ENCODE measurements at regions not wholly inside any gene's neighbourhood (a gene's known extent, or its start where the extent isn't known, plus 50 kb on each side); places are given as distances from the start of the nearest gene placed in this dataset.

DNA sequence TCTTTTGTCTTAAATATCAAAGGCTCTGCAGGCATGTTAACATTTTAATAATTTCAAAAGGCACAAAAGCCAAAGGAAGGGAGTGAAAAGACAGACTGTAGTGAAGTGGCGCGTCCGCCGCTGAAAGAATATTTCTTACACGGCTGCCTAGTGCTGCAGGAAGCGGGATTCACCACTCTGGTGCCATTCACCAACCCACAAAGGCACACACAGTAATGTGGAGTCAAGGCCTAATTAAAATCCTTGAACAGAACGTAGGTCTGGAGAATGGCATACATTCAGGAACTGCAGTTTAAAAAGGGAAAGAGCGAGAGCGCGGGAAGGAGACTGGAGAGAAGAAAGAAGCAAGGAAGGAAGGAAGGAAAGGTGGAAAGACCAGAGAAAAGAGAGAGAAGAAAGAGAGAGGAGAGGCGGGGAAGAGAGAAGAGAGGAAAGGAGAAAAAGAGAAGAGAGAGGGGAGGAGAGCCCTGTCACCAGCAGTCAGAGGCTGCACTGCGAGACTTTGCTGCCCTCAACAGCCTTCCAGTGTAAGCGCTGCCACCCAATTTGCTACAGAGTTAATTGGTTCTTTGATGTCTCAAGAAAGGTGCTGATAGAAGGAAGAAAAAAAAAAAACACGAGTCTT is 554.0 kb downstream of the MDFIC start:
- DNase-seq (ENCODE audit: low read depth in 2 of 2), result no peak

DNA sequence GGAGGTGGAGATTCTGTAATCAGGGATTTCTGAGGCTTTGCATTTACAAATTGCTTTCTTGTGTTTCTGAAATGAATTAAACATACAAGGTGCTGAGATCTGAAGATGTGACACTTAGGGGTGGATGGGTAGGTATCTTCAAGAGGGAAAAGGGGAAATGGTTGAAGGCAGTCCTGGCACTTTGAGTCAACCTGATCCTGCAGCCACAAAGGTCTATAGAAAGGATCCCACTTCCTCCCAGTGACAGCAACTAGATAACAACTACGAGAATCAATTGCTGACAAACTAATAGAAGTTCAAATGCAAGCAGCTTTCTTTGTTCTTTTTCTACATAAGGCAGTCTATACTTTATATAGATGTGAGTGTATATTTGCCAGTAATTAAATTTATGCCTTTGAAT is 553.3 kb downstream of the MDFIC start:
- no peak for DNase-seq (ENCODE audit: low read depth in 2 of 2)

DNA sequence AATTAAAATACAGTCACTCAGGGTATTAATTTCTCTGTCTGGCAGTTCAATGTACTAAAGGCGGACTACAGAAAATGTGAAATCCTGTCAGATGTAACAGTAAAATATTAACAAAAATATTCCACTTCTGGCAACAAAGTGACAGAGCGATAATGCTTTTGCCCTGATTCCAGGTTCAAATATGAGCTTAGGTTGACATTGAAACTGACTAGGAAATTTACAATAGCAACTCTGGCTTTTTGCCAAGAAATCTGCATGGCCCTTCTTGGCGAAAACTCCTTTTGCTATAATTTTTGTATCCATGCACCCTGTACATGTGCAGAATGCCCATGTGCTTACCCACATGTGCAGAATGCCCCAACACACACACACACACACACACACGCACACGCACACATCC is 552.2 kb downstream of the MDFIC start:
- DNase-seq (ENCODE audit: low read depth in 2 of 2), result no peak

DNA sequence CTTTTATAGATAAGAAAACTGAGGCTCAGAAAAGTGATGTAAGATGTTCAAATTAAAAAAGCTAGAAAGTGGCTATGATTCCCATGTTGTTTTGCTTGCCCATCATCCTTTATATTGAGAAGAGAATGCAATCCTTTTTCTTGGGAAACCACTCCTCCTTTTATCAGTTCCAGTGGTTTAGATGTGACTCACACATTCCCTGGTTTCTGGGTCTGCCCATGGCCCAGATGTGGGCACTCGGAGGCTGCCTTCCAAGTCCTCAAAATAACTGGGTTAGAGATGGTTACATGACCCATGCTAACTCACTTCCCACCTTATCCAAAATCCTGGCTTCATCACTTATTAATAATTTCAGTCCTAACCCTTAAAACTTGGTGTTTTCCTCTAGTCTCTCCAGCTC is 550.0 kb downstream of the MDFIC start:
- DNase-seq (ENCODE audit: low read depth in 2 of 2), result no peak

DNA sequence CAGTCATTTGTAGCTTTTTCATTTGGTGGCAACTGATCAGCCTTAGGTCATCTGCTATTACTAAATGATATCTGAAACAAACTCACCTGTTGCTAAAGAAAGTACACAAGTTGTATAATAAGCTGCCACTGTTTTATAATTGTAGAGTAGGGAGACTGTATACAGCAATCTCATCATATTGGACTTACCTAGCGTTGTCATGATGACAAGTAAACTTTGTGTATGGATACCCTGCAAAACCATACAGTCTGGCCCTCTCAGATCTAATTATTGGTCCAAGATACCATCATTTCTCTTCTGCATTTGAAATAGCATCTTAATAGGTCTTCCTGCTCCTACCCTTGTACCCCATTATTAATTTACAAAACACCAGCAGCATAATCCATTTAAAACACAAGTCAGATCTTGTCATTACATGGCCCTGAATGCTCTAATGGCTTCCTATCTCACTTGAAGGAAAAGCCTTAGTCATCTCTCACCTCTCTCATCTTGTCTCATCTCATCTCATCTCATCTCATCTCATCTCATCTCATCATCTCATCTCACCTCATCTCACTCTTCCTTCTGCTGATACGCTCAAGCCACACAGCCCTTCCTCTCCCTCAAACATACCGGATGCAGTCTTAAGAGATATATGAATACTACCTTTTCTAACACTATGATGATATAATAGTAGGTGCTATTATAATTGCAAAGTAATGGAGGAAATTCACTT is 540.6 kb downstream of the MDFIC start:
- DNase-seq (ENCODE audit: low read depth in 2 of 2), result no peak

DNA sequence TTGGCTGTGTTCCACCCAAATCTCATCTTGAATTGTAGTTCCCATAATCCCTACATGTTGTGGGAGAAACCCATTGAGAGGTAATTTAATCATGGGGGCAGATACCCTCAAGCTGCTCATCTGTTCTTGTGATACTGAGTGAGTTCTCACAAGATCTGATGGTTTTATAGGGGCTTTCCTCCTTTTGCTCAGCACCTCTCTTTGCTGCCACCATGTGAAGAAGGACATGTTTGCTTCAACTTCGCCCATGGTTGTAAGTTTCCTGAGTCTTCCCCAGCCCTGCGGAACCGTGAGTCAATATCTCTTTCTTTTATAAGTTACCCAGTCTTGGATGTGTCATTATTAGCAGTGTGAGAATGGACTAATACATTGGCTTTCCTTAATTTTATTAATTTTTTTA is 527.8 kb downstream of the MDFIC start:
- no peak for DNase-seq (ENCODE audit: low read depth in 2 of 2)

DNA sequence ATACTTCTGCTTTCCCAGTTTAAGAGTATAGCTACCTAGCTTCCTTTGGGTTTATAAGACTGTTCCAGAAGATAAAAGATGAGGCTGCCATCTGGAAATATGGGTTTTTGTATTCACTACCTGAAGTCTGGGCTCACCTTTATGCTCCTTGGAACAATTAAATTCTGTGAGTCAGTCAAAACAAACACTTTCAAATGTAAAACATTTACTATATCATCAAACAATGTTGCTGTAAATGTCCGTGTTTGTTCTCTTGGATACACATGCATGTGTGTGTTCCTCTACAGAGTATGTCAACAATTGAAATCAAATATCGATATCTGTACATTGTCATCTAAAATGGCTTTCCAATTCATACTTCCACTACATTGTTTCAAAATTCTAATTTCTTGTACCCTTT is 525.6 kb downstream of the MDFIC start:
- no peak for DNase-seq (ENCODE audit: low read depth in 2 of 2)

DNA sequence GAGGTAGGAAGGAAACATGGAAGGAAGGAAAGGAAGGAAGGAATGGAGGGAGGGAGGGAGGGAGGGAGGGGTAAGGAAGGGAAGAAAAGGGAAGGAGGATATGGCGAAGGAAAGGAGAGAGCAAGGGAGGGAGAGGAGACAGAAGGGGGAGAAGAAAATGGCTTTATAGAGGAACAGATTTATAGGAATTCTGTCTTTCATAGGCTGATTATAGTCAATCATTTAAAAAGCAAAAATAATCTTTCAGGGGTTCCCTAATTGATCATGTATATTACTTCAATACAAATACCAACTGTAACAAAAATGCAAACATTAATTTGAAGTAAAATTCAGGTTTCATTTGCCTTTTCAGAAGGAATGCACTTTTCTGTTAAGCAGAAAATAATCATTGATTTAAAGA is 519.1 kb downstream of the MDFIC start:
- DNase-seq (ENCODE audit: low read depth in 2 of 2), result no peak

DNA sequence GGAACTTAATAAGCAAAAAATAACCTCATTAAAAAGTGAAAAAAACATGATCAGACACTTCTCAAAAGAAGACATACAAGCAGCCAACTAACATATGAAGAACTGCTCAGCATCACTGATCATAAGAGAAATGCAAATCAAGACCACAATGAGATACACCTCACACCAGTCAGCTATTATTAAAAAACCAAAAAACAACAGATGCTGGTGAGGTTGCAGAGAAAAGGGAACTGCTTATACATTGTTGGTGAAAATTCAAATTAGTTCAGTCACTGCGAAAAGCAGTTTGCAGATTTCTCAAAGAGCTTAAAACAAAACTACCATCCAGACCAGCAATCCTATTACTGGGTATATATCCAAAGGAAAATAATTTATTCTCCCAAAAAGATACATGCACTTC is 513.3 kb downstream of the MDFIC start:
- no peak for DNase-seq (ENCODE audit: low read depth in 2 of 2)

DNA sequence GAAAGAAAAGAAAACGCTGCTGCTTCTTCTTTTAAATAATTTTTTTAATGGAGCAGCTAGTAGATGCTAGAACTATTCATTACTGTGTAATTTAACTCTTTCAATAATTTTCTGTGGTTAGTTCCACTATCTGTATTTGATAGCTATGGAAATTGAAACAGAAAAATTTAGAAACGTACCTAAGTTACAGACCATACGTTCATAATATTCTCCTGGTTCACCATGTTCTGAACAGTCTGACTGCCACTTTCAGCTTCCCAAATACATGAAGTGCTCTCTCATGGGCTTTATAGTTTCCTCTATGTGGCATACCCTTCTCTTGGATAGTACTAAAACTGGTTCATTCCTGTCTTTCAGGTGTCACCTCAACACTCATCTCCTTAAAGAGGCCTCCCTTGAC is 508.0 kb downstream of the MDFIC start:
- DNase-seq (ENCODE audit: low read depth in 2 of 2), result no peak

DNA sequence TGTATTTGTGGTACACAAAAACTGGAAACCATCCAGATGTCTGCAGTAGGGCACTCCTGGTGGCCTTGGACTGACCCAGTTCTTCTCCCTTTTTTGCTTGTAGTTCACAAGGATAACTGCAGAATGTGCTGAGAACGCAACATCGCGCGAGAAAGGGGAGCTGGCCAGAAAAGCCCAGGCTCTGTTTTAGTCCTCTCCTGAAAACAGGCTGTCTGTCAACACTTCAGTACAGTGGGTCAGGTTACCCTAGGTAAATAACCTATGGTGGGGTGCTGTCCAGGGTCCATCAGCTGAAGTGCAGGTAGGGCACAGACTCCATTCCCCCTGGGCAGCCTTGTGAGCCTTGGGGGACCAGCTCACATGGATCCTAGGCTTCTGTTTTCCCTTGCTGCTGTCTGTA is 495.8 kb downstream of the MDFIC start:
- DNase-seq (ENCODE audit: low read depth in 2 of 2), result no peak

DNA sequence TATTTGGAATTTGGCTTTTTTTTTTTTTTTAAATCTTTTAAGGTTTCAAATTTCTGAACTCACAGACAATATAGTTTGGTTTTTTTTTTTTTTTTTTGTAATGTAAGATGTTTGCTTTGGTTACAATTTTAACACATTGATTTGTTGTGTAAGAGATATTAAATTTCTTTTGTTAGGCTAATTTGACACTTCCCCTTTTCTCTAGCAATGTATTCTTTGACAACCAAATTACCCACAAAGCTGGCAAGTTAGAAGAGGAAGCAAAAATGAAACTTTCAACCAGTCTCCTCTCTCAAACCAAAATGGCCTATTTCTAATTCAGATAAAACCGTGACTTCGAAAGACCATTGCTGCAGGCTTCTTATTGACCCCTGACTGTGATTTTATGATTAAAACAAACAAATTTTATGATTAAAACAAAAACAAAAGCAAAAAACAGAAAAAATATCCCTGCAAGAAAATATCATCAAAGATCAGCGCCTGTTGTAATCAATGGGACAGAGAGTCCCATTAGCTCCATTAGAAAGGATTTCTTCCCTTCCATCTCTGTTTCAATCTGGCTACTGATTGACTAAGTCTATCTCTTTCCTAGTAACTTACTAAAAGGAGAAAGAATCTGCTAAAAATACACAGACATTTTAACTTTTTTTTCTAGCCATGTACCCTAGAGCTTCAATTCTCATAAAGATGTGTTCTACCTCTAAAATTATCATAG is 489.2 kb downstream of the MDFIC start:
- DNase-seq (ENCODE audit: low read depth in 2 of 2), result no peak

DNA sequence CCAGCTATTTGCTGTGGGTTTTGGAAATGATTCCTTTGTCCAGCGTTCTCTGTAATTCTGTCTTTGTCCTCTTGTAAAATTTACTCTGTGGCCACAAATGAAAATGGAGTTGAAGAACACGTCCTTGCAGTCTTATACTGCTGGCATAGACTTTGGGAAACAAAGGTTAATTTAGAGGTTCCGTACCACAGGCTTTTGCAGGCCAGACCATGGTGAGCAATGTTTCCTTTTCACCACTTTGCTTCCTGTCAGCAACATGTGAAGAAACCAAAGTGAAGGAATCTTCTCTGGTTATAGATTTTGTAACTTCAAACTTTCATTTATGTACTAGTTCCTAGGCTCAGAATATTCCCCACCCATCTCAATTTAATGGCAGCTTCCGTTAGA is 488.5 kb downstream of the MDFIC start:
- no peak for DNase-seq (ENCODE audit: low read depth in 2 of 2)

DNA sequence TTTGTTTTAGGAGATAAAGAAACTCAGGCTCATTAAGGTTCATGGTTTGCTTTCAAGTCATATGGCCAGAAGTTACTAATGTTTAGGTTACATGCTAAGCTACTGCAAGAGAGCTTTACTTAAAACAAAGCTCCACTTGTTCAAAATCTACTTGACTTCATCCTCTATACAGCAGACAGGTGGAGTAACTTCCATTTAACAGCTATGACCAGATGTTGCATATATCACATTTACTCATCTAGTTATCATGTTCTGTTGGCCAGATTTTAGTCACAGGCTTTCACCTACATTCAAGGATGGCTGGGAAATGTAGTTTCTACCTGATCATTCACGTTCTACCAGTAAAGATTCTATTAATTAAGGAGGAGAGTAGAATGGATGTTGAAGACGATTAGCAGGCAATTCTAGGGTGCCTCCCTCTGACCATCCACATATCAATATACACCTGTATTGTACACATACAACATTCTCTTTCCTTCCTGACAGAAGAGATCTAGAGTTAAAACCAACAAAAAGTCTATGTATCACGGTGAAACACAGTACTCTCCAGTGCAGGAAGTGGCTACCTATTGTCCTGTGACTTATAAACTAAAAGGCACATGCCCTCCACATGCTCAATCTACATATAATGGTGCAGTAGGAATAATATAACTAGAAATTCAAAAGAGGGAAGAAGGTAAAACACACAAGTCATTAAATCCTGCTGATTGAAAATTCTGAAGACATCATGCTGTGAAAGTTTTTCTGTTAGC is 488.0 kb downstream of the MDFIC start:
- no peak for DNase-seq (ENCODE audit: low read depth in 2 of 2)

DNA sequence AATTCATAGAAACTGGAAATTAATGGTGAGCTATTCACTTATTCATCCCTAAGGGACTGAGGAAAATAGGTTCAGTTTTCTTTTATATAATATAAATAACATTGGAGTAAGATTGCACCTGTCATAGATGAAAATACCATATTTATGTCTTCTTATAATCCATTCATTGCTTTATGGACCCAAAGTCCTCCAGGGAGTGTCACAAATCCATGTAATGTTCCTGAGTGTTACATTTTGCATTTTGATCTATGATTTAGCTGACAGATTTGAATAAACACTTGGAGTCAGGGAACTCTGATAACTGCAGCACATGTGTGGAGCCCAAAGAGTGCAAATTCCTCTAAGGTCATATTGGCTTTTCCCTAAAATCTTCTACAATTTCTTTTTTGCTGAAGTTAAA is 484.3 kb downstream of the MDFIC start:
- no peak for DNase-seq (ENCODE audit: low read depth in 2 of 2)

DNA sequence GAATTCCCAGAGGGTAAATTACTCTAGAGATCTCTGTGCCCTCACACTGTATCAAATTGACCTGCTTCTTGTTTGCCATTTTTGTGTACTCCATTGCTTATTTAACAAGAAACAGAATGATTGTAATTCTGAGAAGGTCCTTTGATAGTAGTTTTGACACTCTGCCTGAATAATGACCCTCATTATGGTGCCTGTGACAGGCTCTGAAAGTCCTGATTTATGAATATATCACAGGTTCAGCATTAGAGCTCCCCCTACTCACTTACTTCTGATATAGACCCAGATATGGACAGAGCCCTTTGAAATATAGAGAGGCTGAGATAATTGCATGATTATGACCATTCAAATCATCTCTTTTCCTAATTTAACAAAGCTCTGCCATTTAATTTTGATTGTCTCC is 465.2 kb downstream of the MDFIC start:
- no peak for DNase-seq (ENCODE audit: low read depth in 2 of 2)

DNA sequence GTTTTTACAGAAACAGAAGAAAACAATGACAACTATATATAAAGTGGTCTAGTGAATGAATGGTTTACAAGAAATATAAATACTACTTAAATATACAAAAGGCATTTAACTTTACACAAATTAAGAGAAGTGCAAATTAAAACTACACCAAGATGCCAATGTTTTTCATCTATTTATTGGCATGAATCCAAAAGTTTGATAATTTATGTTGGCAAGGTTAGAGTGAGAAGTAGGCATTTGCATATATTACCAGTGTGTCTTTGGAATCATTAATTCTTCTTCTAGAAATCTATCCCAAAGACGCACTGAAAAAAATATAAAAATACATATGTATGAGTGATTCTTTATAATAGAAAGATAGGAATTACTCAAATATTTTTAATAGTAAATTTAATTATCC is 457.4 kb downstream of the MDFIC start:
- no peak for DNase-seq (ENCODE audit: low read depth in 2 of 2)

DNA sequence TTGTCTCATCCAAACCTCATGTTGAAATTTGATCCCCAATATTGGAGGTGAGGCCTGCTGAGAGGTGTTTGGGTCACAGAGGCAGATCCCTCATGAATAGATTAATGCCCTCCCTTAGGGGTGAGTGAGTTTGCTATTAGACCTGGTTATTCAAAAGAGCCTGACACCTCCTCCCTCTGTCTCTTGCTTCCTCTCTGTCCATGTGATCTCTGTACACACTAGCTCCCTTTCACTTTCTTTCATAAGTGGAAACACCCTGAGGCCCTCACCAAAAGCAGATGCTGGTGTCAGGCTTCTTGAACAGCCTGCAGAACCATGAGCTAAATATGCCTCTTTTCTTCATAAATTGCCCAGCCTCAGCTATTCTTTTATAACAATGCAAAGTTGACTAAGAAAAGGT is 447.1 kb downstream of the MDFIC start:
- DNase-seq (ENCODE audit: low read depth in 2 of 2), result no peak

DNA sequence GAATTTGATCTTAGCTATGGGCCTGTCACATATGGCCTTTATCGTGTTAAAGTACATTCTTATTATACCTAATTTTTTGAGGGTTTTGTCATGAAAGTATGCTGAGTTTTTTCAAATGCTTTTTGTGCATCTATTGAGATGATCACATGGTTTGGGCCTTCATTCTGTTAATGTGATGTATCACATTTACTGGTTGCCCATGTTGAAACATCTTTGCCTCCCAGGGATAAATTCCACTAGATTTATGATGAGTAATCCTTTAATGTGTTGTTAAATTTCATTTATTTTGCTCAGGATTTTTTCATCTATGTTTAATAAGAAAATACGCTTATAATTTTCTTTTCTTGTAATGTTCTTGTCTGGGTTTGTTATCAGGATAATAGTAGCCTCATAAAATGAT is 442.0 kb downstream of the MDFIC start:
- no peak for DNase-seq (ENCODE audit: low read depth in 2 of 2)

DNA sequence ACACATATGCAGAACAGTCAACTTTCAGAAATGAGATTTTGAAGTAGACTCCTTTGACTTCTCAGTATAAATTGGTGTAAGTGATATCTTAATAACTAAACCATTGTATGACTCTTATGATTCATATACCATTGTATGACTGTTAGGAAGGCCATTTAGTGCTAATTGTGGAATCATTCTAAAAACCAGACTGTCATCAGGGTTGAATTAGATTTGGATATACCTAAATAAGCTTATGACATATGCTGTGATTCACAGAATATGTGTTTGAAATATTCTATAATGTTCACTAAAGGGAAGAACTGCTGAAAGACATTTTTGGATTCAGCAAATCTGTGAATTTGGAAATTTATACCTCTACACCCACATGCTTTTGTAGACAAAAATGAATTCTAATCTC is 438.1 kb downstream of the MDFIC start:
- peak; percentile 59 to 69 for DNase-seq (ENCODE audit: low read depth in 2 of 2)

DNA sequence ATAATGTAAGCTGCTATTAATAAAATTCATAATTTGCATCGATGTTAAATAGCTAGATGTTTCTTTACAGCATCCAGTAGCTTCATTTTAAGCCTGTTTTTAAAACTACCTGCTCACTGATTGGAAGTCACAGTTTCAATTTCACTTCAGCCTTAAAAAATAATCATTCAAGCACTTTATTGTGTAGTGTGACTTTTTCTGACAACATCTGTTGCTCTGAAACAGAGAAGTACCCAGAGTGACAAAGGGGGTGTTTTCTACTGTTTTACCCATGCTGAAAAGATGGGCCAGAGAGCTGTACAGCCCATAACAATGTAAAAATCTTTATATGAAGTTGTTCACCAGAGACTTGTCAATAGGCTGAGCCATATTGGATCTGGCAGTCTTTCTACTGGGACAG is 437.2 kb downstream of the MDFIC start:
- no peak for DNase-seq (ENCODE audit: low read depth in 2 of 2)

DNA sequence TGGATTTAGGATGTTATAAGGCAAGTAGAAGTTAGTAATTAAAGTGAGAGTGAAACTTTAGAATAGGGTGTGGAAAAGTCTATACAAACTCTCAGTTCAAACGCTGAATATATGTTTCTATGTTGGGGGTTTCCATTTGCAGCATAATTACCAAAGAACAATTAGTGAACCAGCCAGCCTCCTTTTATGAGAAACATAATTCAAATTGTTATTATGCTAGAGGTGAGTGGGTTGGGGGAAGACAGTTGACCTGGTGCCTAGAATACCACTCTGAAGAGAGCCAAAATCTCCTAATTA is 435.8 kb downstream of the MDFIC start:
- DNase-seq (ENCODE audit: low read depth in 2 of 2), result no peak

All from fibroblast of skin of left biceps (primary cell).